ENCODE measurements at regions not wholly inside any gene's neighbourhood (a gene's known extent, or its start where the extent isn't known, plus 50 kb on each side); places are given as distances from the start of the nearest gene placed in this dataset.

- TF ChIP-seq, protein P1, sequence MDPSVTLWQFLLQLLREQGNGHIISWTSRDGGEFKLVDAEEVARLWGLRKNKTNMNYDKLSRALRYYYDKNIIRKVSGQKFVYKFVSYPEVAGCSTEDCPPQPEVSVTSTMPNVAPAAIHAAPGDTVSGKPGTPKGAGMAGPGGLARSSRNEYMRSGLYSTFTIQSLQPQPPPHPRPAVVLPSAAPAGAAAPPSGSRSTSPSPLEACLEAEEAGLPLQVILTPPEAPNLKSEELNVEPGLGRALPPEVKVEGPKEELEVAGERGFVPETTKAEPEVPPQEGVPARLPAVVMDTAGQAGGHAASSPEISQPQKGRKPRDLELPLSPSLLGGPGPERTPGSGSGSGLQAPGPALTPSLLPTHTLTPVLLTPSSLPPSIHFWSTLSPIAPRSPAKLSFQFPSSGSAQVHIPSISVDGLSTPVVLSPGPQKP (IDR thresholded peaks at IDR 0.05; ENCODE audit: low read depth, low read length): no peak
- TF ChIP-seq KDM5A (IDR thresholded peaks at IDR 0.05): no peak
Observed at GRCh38 chr16:54422569-54422978, 136.0 kb upstream of the IRX3 start (continued).

DNA sequence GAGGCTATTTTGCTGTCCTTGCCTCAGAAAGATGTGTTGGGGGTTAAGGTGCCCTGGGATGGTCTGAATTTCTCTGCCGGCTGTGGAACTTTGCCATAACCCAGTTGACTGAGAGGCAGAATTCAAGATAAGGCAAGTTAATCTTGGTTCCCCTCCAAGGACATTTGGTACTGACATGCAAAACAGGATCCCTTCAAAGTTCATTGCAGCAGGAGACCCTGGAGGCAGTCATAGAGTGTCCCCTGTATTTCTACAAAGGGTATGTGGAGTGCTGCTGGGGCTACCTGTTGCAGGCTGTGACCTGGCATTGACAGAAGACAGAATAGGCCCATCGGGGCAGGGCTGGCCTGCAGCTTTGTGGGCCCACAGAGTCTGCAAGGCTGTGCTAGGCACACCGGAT, 135.6 kb upstream of the IRX3 start:
- DNase-seq (ENCODE audit: low read depth in 1 of 2, low spot score in 1 of 2) (no peak), FAIRE-seq (no peak), ATAC-seq (no peak)
- ChIA-PET CTCF (no interaction called here), POLR2A (no interaction called here)
- no peak overlapping the region for H3K4me3 ChIP-seq
- H3K27ac ChIP-seq: no peak overlapping the region
- no peaks in the 10 kb centered on the region for H3K4me1 ChIP-seq
- H3K9me3 ChIP-seq: no peaks in the 10 kb centered on the region
- WGBS (ENCODE audit: missing lambda C conversion rate): 58% methylated on average over 3 of the region's 3 CpGs
- no peak overlapping the region for H3K4me2 ChIP-seq
- TF ChIP-seq POLR2A (IDR thresholded peaks at IDR 0.05; ENCODE audit: low read length) (no peak), ZSCAN20 (CRISPR knock-in tag; IDR thresholded peaks at IDR 0.05) (no peak), POLR2AphosphoS2 (conservative IDR thresholded peaks at IDR 0.05; ENCODE audit: low read length) (no peak), CHD4 (IDR thresholded peaks at IDR 0.05; ENCODE audit: borderline replicate concordance) (no peak), RARB (CRISPR knock-in tag; IDR thresholded peaks at IDR 0.05) (no peak), HEYL (CRISPR knock-in tag; IDR thresholded peaks at IDR 0.05) (no peak), CBX8 (IDR thresholded peaks at IDR 0.05) (no peak), NPAS2 (CRISPR knock-in tag; IDR thresholded peaks at IDR 0.05; ENCODE audit: borderline replicate concordance) (no peak), JUNB (IDR thresholded peaks at IDR 0.05) (no peak), CBX2 (IDR thresholded peaks at IDR 0.05; ENCODE audit: borderline replicate concordance, low read depth) (no peak), SMC3 (IDR thresholded peaks at IDR 0.05) (no peak), FOXS1 (CRISPR knock-in tag; IDR thresholded peaks at IDR 0.05) (no peak)

- Histone ChIP-seq H3K9me3 (no peaks in the 10 kb centered on the region), H3K4me1 (no peaks in the 10 kb centered on the region), H3K4me2 (no peak overlapping the region), H3K27ac (no peak overlapping the region), H3K4me3 (no peak overlapping the region)
- POLR2A ChIA-PET: no interaction called here
- FAIRE-seq (no peak), ATAC-seq (no peak), DNase-seq (ENCODE audit: low read depth in 1 of 2, low spot score in 1 of 2) (no peak)
- TF ChIP-seq RFX5 (IDR thresholded peaks at IDR 0.05): no peak
- TF ChIP-seq CEBPB (IDR thresholded peaks at IDR 0.05): no peak
- no peak for TF ChIP-seq MYC (IDR thresholded peaks at IDR 0.05; ENCODE audit: borderline replicate concordance, low read length)
- no peak for TF ChIP-seq SREBF2 (IDR thresholded peaks at IDR 0.05)
- no peak for TF ChIP-seq FOXS1 (CRISPR knock-in tag; IDR thresholded peaks at IDR 0.05)
- CTCF ChIA-PET: no interaction called here
- WGBS (ENCODE audit: missing lambda C conversion rate): 81% methylated on average over 1 of the region's 1 CpG
Observed at GRCh38 chr16:54421220-54421619, 134.6 kb upstream of the IRX3 start.

- H3K9me3 ChIP-seq: no peaks in the 10 kb centered on the region
- CTCF ChIA-PET: no interaction called here
- H3K4me2 ChIP-seq: no peak overlapping the region
- 17% methylated on average over 3 of the region's 3 CpGs for WGBS (ENCODE audit: missing lambda C conversion rate)
- H3K4me1 ChIP-seq: no peaks in the 10 kb centered on the region
- no peak for ATAC-seq
- FAIRE-seq: no peak
- POLR2A ChIA-PET: no interaction called here
- no peak overlapping the region for H3K4me3 ChIP-seq
- no peak for DNase-seq (ENCODE audit: low read depth in 1 of 2, low spot score in 1 of 2)
- H3K27ac ChIP-seq: no peak overlapping the region
- TF ChIP-seq FOSL2 (IDR thresholded peaks at IDR 0.05) (no peak), FOSL2 (CRISPR knock-in tag; IDR thresholded peaks at IDR 0.05) (no peak), BHLHE40 (IDR thresholded peaks at IDR 0.05; ENCODE audit: low read depth, low read length) (no peak), NR3C1 (IDR thresholded peaks at IDR 0.05) (no peak), KDM5A (IDR thresholded peaks at IDR 0.05) (no peak), ESRRA (IDR thresholded peaks at IDR 0.05; ENCODE audit: borderline replicate concordance, low read length) (no peak), RNF2 (IDR thresholded peaks at IDR 0.05; ENCODE audit: borderline replicate concordance, low read depth) (no peak), EHF (CRISPR knock-in tag; IDR thresholded peaks at IDR 0.05) (no peak), MAZ (IDR thresholded peaks at IDR 0.05; ENCODE audit: borderline replicate concordance, low read depth, low read length) (no peak), HOXB5 (CRISPR knock-in tag; IDR thresholded peaks at IDR 0.05) (no peak)
- TF ChIP-seq, protein P1 (IDR thresholded peaks at IDR 0.05; ENCODE audit: low read depth, low read length): no peak
Observed at GRCh38 chr16:54418903-54419302, 132.3 kb upstream of the IRX3 start.

Measured in A549 (cell line).